PFSK-1 (cell line): ENCODE measurements at regions not wholly inside any gene's neighbourhood (a gene's known extent, or its start where the extent isn't known, plus 50 kb on each side); places are given as distances from the start of the nearest gene placed in this dataset.

Experiments used
- FOXP2 ChIP-seq: optimal IDR thresholded peaks from 2 replicates; pipeline ENCODE3; 2011; ENCODE audit warnings: borderline replicate concordance, control low read depth, inconsistent platforms; ENCODE audit not compliant: insufficient read depth; ENCODE audit errors: extremely low read length, extremely low read depth
- POLR2AphosphoS5 ChIP-seq: IDR thresholded peaks from 2 replicates; pipeline ENCODE4 v1.6.1; 2012; ENCODE audit warnings: low read depth, mild to moderate bottlenecking, control low read depth, low read length, moderate library complexity
- SIN3A ChIP-seq: IDR thresholded peaks from 2 replicates; pipeline ENCODE4 v1.6.1; 2012; ENCODE audit warnings: mild to moderate bottlenecking, low read length, moderate library complexity, borderline replicate concordance; ENCODE audit not compliant: insufficient read depth
- TAF1 ChIP-seq: IDR thresholded peaks from 2 replicates; pipeline ENCODE4 v1.6.1; 2012; ENCODE audit warnings: low read length, control low read depth, borderline replicate concordance; ENCODE audit not compliant: insufficient read depth
- TF ChIP-seq, protein P1 (sequence below), 2 experiments: IDR thresholded peaks; 2 replicates each; pipeline versions ENCODE4 v1.6.1 to v1.8.0; 2011 to 2012; ENCODE audit warnings: low read depth in 2 of 2, low read length in 2 of 2, control low read depth in 1 of 2, inconsistent platforms in 1 of 2, mild to moderate bottlenecking in 1 of 2, moderate library complexity in 1 of 2; ENCODE audit not compliant: insufficient read depth in 1 of 2

DNA sequence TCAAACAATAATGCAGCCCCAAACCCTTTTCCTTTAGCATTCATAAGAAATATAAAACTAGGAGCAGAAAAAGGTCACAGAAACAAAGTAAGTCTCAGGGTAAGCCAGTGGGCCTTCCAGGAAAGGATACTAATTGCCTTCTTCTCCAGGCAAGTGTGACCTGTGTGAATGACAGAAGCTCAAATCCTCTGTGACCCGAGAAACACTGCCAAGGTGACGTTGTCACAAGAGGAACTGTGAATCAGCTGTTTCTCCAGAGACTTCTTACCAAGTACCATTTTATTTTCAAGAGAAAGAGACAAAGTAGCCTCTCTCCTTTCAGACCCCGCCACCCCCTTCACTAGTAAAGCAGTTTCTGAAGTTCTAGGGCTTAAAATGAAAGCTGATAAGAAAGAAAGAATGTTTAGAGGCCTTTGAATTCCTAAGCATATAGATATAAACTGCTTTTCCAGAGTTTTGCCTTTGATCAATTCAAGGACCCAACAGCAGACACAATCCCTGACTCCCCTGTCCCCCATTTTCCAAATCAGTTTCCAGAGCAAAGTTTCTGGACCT lies 155.6 kb downstream of the NUF2 start:
- TF ChIP-seq SIN3A (no peak), POLR2AphosphoS5 (no peak), FOXP2 (no peak), TAF1 (no peak)
- TF ChIP-seq, protein P1, sequence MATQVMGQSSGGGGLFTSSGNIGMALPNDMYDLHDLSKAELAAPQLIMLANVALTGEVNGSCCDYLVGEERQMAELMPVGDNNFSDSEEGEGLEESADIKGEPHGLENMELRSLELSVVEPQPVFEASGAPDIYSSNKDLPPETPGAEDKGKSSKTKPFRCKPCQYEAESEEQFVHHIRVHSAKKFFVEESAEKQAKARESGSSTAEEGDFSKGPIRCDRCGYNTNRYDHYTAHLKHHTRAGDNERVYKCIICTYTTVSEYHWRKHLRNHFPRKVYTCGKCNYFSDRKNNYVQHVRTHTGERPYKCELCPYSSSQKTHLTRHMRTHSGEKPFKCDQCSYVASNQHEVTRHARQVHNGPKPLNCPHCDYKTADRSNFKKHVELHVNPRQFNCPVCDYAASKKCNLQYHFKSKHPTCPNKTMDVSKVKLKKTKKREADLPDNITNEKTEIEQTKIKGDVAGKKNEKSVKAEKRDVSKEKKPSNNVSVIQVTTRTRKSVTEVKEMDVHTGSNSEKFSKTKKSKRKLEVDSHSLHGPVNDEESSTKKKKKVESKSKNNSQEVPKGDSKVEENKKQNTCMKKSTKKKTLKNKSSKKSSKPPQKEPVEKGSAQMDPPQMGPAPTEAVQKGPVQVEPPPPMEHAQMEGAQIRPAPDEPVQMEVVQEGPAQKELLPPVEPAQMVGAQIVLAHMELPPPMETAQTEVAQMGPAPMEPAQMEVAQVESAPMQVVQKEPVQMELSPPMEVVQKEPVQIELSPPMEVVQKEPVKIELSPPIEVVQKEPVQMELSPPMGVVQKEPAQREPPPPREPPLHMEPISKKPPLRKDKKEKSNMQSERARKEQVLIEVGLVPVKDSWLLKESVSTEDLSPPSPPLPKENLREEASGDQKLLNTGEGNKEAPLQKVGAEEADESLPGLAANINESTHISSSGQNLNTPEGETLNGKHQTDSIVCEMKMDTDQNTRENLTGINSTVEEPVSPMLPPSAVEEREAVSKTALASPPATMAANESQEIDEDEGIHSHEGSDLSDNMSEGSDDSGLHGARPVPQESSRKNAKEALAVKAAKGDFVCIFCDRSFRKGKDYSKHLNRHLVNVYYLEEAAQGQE (IDR thresholded peaks at IDR 0.05; ENCODE audit: insufficient read depth in 1 of 2, low read depth in 2 of 2, low read length in 2 of 2), result no peak

DNA sequence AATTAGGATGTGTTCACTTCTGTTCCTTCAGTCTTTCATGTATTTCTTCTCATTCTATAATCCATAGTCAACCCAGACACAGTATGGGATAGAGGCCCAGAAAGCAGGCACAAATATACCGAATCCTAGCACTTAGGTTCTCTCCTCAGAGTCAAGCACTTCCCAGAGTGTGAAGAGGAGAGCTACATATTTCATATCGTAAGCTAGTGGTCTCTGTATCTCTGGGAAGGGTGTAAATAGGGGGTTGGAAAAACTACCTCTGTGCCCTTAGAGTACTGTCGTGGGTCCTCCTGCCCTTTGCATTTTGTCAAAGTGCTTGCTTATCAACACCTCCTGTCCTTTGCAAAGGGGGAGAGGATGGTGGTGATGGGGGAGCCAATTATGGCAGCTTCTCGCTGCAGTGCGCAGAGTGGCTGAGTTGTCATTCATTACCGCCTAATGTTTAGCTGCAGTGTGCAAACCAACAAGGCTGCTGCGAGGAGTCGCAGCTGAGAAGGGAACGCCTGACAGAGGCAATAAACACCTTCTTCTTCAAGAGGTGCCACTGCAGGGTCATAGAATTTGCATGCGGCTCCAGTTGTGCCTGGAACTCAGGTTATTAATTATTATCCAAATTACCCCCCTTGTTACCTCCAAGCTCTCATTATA lies 182.7 kb downstream of the NUF2 start:
- TF ChIP-seq POLR2AphosphoS5, result no peak
- no peak for TF ChIP-seq FOXP2

DNA sequence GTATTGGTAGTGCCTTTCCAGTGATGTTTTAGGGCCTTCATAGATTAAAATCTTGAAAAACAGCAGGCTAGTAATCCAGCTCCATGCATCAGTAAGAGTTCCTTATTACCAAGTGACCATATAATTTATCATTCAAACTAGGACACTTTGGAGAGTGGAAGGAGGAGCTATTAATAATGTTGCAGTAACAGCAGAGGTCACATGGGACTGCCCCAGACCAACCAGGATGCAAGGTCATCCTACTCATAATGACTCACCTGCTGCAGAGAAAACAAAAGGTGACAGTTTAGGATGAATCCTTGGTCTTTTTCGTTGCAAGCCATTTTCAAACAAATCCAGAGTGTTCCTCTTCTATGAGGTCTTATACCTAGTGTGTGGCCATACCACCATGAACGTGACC lies 187.4 kb downstream of the NUF2 start:
- TF ChIP-seq SIN3A, result no peak
- TF ChIP-seq FOXP2, result no peak
- TF ChIP-seq POLR2AphosphoS5, result no peak
- TF ChIP-seq, protein P1 (IDR thresholded peaks at IDR 0.05; ENCODE audit: insufficient read depth in 1 of 2, low read depth in 2 of 2, low read length in 2 of 2), result no peak
- TF ChIP-seq TAF1, result no peak

DNA sequence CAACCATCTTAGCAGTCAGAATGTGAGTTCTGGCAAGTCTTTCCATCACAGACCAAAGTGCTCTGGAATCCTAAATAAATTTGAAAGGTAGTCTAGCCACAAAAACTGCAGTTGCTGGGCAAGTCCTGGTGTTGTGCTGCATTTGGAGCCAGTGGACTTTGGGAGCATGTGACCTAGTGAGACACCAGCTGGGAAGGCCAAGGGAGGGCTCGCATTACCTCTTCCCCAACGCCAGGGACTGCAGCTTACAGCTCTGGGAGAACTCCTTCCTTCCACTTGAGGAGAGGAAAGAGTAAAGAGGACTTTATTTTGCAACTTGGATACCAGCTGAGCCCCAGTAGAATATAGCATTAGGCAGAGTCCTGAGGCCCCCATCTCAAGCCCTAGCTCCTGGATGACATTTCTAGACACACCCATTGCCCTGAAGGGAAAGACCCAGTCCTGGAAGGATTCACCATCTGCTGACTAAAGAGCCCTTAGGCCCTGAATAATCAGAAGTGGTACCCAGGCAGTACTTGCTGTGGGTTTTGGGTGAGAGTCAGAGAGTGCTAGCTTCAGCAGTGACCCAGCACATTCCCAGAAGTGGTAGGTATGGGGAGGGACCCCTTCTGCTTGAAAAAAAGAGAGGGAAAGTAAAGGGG lies 190.7 kb downstream of the NUF2 start:
- TF ChIP-seq SIN3A (no peak), TAF1 (no peak), POLR2AphosphoS5 (no peak), FOXP2 (no peak)
- TF ChIP-seq, protein P1 (IDR thresholded peaks at IDR 0.05; ENCODE audit: insufficient read depth in 1 of 2, low read depth in 2 of 2, low read length in 2 of 2), result no peak

DNA sequence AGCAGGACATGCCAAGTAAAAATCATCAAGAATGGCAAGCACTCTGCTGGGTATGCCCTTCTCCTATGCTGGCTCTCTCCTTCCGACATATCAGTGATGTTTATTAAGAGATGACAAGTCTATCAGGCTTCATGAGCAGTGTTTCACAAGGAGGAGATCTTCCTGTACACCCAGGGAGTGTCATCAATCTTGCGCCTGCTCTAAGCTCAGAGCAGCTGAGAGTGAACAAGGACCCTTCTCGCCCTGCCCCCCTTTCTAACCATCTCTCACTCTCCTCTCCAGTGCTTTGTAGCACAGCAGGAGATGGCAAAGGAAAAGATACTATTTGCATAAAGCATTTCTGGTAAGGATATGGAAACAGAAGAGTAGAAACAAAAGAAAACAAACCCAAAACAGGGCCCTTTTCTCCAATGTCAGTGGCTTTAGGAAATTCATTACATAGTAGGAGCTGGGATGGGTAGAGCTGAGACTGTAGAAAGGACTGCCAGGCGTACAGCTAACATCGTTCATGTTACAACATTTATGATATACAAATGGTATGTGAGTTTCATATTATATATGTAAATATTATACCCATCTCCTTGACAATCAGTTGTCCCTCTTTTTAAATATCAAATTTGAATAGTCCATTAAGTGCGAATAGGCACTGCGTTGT lies 201.7 kb downstream of the NUF2 start:
- TF ChIP-seq SIN3A (no peak), TAF1 (no peak), POLR2AphosphoS5 (no peak), FOXP2 (no peak)
- TF ChIP-seq, protein P1 (IDR thresholded peaks at IDR 0.05; ENCODE audit: insufficient read depth in 1 of 2, low read depth in 2 of 2, low read length in 2 of 2), result no peak
